H1 (cell line): ENCODE measurements at regions not wholly inside any gene's neighbourhood (a gene's known extent, or its start where the extent isn't known, plus 50 kb on each side); places are given as distances from the start of the nearest gene placed in this dataset.

ENCODE experiments used
- CTCF ChIA-PET: fragments of 300-600 bp; sonication (Branson Sonifier 250); formaldehyde crosslinking; loops from one replicate; lab custom pipeline; 2021; ENCODE audit not compliant: partially characterized antibody; lab: Charles Lee
- POLR2A ChIA-PET: fragments of 300-600 bp; sonication (Branson Sonifier 250); formaldehyde crosslinking; loops from one replicate; lab custom pipeline; 2021; ENCODE audit warnings: inconsistent platforms; ENCODE audit not compliant: partially characterized antibody; lab: Charles Lee
- DNase-seq, 2 experiments: peaks; one replicate each; pipeline versions ENCODE4 v3.0.0 to v3.0.0-alpha.2; 2010 to 2022; ENCODE audit warnings: low spot score in 2 of 2, low read depth in 1 of 2, mixed read lengths in 1 of 2
- FAIRE-seq: peaks from 2 replicates; lab custom pipeline; 2011; peaks lifted over from hg19 to GRCh38; lab: Jason Lieb, UNC
- H2AFZ ChIP-seq: 2 replicates; pipeline ENCODE4 v1.8.1; 2012; ENCODE audit warnings: low read length, inconsistent platforms
- H2AK5ac ChIP-seq: 2 replicates; pipeline ENCODE4 v1.6.1; 2013; ENCODE audit warnings: low read depth, low read length
- H2BK120ac ChIP-seq: replicated peaks from 2 replicates; pipeline ENCODE3; 2013; ENCODE audit warnings: low read depth, low read length, inconsistent platforms
- H2BK12ac ChIP-seq: 2 replicates; pipeline ENCODE4 v1.6.1; 2013; ENCODE audit warnings: low read depth, low read length
- H2BK15ac ChIP-seq: 2 replicates; pipeline ENCODE4 v1.6.1; 2013; ENCODE audit warnings: low read length
- H2BK20ac ChIP-seq: 2 replicates; pipeline ENCODE4 v1.6.1; 2013; ENCODE audit warnings: low read length
- H2BK5ac ChIP-seq: 2 replicates; pipeline ENCODE4 v1.6.1; 2013; ENCODE audit warnings: low read depth, low read length
- H3K14ac ChIP-seq: 2 replicates; pipeline ENCODE4 v1.6.1; 2013; ENCODE audit warnings: inconsistent platforms; ENCODE audit not compliant: insufficient read length
- H3K18ac ChIP-seq: 2 replicates; pipeline ENCODE4 v1.6.1; 2013; ENCODE audit warnings: low read length; ENCODE audit errors: extremely low read depth
- H3K23ac ChIP-seq: 2 replicates; pipeline ENCODE4 v1.6.1; 2013; ENCODE audit warnings: inconsistent platforms; ENCODE audit not compliant: insufficient read length
- H3K23me2 ChIP-seq: 2 replicates; pipeline ENCODE4 v1.6.1; 2013; ENCODE audit warnings: low read depth, low read length
- H3K27ac ChIP-seq: 2 replicates; pipeline ENCODE4 v1.6.1; 2011; ENCODE audit warnings: low read depth, low read length, inconsistent platforms
- H3K27me3 ChIP-seq, 4 experiments: replicated peaks in 1 of 4; 1 replicate in 1 of 4; 2 replicates in 3 of 4; pipeline versions ENCODE4 v1.6.1 to v1.8.1; 2011 to 2013; ENCODE audit warnings: low read length in 3 of 4, mild to moderate bottlenecking in 3 of 4, inconsistent platforms in 2 of 4, mixed read lengths in 2 of 4, moderate library complexity in 1 of 4; ENCODE audit not compliant: control insufficient read depth in 3 of 4, insufficient read depth in 3 of 4; ENCODE audit errors: extremely low read depth in 1 of 4
- H3K36me3 ChIP-seq, 4 experiments: 2 replicates each; pipeline versions ENCODE4 v1.6.1 to v1.8.1; 2011 to 2013; ENCODE audit warnings: mild to moderate bottlenecking in 4 of 4, low read length in 3 of 4, moderate library complexity in 2 of 4, control low read depth in 1 of 4, inconsistent platforms in 1 of 4; ENCODE audit not compliant: insufficient read depth in 4 of 4, control insufficient read depth in 2 of 4
- H3K4ac ChIP-seq: replicated peaks from 2 replicates; pipeline ENCODE3; 2013; ENCODE audit warnings: low read length, low read depth, mixed read lengths, inconsistent platforms; ENCODE audit not compliant: insufficient read length
- H3K4me1 ChIP-seq, 4 experiments: replicated peaks in 1 of 4; 1 replicate in 1 of 4; 2 replicates in 3 of 4; pipeline versions ENCODE4 v1.6.1 to v1.8.1; 2011 to 2013; ENCODE audit warnings: low read length in 3 of 4, inconsistent platforms in 2 of 4, mixed read lengths in 1 of 4; ENCODE audit not compliant: insufficient read depth in 4 of 4, control insufficient read depth in 3 of 4
- H3K4me2 ChIP-seq, 2 experiments: 2 replicates each; pipeline versions ENCODE4 v1.6.1 to v1.8.1; 2011 to 2013; ENCODE audit warnings: low read depth in 2 of 2, low read length in 2 of 2, control low read depth in 1 of 2, inconsistent platforms in 1 of 2, mild to moderate bottlenecking in 1 of 2; ENCODE audit not compliant: insufficient read depth in 1 of 2
- H3K4me3 ChIP-seq, 4 experiments: fragments of 200-600, 300-600 bp in 1 of 4; sonication (generic), shearing (Covaris generic), sonication (Bioruptor Twin) in 1 of 4; 2 replicates each; pipeline versions ENCODE4 v1.5.1 to v1.8.1; 2011 to 2016; ENCODE audit warnings: low read length in 4 of 4, low read depth in 3 of 4, control low read depth in 2 of 4, inconsistent platforms in 2 of 4, mild to moderate bottlenecking in 2 of 4, mixed read lengths in 1 of 4, moderate library complexity in 1 of 4; ENCODE audit not compliant: insufficient read depth in 2 of 4; ENCODE audit errors: extremely low read depth in 1 of 4
- H3K56ac ChIP-seq: replicated peaks from 2 replicates; pipeline ENCODE3; 2013; ENCODE audit warnings: low read depth, mild to moderate bottlenecking, mixed read lengths, low read length, inconsistent platforms; ENCODE audit not compliant: insufficient read length
- H3K79me1 ChIP-seq: 2 replicates; pipeline ENCODE4 v1.6.1; 2013; ENCODE audit warnings: low read depth, low read length, control low read depth
- H3K79me2 ChIP-seq, 2 experiments: 2 replicates each; pipeline versions ENCODE4 v1.6.1 to v1.8.1; 2012 to 2013; ENCODE audit warnings: low read length in 2 of 2, mild to moderate bottlenecking in 2 of 2, inconsistent platforms in 1 of 2; ENCODE audit not compliant: insufficient read depth in 2 of 2, control insufficient read depth in 1 of 2
- H3K9ac ChIP-seq, 4 experiments: replicated peaks in 1 of 4; 1 replicate in 1 of 4; 2 replicates in 3 of 4; pipeline versions ENCODE4 v1.6.1 to v1.8.1; 2011 to 2013; ENCODE audit warnings: low read depth in 3 of 4, low read length in 3 of 4, control low read depth in 2 of 4, mild to moderate bottlenecking in 2 of 4, moderate library complexity in 2 of 4, inconsistent platforms in 1 of 4; ENCODE audit errors: extremely low read depth in 1 of 4
- H3K9me3 ChIP-seq, 2 experiments: 2 replicates each; pipeline versions ENCODE4 v1.6.1 to v1.8.1; 2012 to 2013; ENCODE audit warnings: mild to moderate bottlenecking in 2 of 2, moderate library complexity in 2 of 2, control low read depth in 1 of 2, inconsistent platforms in 1 of 2, low read depth in 1 of 2, low read length in 1 of 2, mixed read lengths in 1 of 2; ENCODE audit not compliant: insufficient read depth in 2 of 2
- H4K20me1 ChIP-seq, 2 experiments: replicated peaks in 1 of 2; 2 replicates each; pipeline versions ENCODE3 to v1.8.1; 2011 to 2013; ENCODE audit warnings: inconsistent platforms in 2 of 2, low read length in 2 of 2, mild to moderate bottlenecking in 1 of 2; ENCODE audit not compliant: insufficient read depth in 2 of 2, control insufficient read depth in 1 of 2
- H4K5ac ChIP-seq: 2 replicates; pipeline ENCODE4 v1.6.1; 2013; ENCODE audit warnings: low read length, low read depth, mixed read lengths, inconsistent platforms; ENCODE audit not compliant: insufficient read length
- H4K8ac ChIP-seq: 2 replicates; pipeline ENCODE4 v1.8.0; 2013; ENCODE audit warnings: mild to moderate bottlenecking, moderate library complexity, low read length, inconsistent platforms; ENCODE audit not compliant: insufficient read depth; ENCODE audit errors: extremely low read depth
- H4K91ac ChIP-seq: replicated peaks from 2 replicates; pipeline ENCODE3; 2013; ENCODE audit warnings: low read length, mixed read lengths, inconsistent platforms; ENCODE audit not compliant: insufficient read length
- BACH1 ChIP-seq: IDR thresholded peaks from 2 replicates; pipeline ENCODE4 v1.6.1; 2012; ENCODE audit warnings: low read length, improper control_type of control experiment
- MAFK ChIP-seq: IDR thresholded peaks from 2 replicates; pipeline ENCODE4 v1.6.1; 2012; ENCODE audit warnings: low read depth, mild to moderate bottlenecking, improper control_type of control experiment, low read length
- SP1 ChIP-seq: IDR thresholded peaks from 2 replicates; pipeline ENCODE4 v1.6.1; 2011; ENCODE audit warnings: low read depth, low read length
- WGBS, 2 experiments: shearing (Covaris generic) in 1 of 2; methylation state at CpG; one replicate each; pipeline versions ENCODE4 v1.1.6 to v1.1.7; 2013 to 2015; ENCODE audit warnings: low lambda C conversion rate in 2 of 2, mixed read lengths in 2 of 2, inconsistent platforms in 1 of 2, low coverage in 1 of 2, missing lambda C conversion rate in 1 of 2; ENCODE audit not compliant: insufficient replicate concordance in 2 of 2, insufficient coverage in 1 of 2, insufficient read length in 1 of 2; ENCODE audit errors: extremely low coverage in 1 of 2, missing lambda C conversion rate in 1 of 2; 5-methylcytosine and 5-hydroxymethylcytosine counted together

- 95% methylated on average over 1 of the region's 1 CpG; no CpG with 5 or more reads in 1 of the 2 experiments for WGBS, 2 experiments
- Histone ChIP-seq H2BK12ac (no peak overlapping the region), H3K14ac (no peak overlapping the region), H4K8ac (no peak overlapping the region), H2BK120ac (no peak overlapping the region), H3K9ac (no peak overlapping the region), H3K23me2 (no peaks in the 10 kb centered on the region), H3K27ac (no peak overlapping the region), H3K4ac (no peak overlapping the region), H2BK5ac (no peak overlapping the region), H3K23ac (no peak overlapping the region), H2BK15ac (no peak overlapping the region), H3K27me3 (no peaks in the 10 kb centered on the region), H4K5ac (no peak overlapping the region), H3K79me1 (no peaks in the 10 kb centered on the region), H3K4me3 (no peak overlapping the region), H2BK20ac (no peak overlapping the region), H3K4me1 (no peaks in the 10 kb centered on the region), H3K9me3 (peaks cover 3 to 8% of the 10 kb centered on the region in 2 experiments; a peak in 2 of 4 replicates), H4K20me1 (no peaks in the 10 kb centered on the region), H3K36me3 (peaks cover 0 to 2% (median 0%) of the 10 kb centered on the region in 4 experiments; a peak in 1 of 8 replicates), H3K56ac (no peak overlapping the region), H2AFZ (peak overlapping the region; percentile 15; the same call in 1 of the 2 replicates), H3K18ac (no peak overlapping the region), H2AK5ac (no peak overlapping the region), H3K4me2 (no peak overlapping the region), H3K79me2 (no peaks in the 10 kb centered on the region), H4K91ac (no peak overlapping the region)
- TF ChIP-seq SP1: no peak
- TF ChIP-seq BACH1: 0 out of 2 replicates have a peak, but pooled peaks have one; percentile 20
- peak; percentile 47; the same call in 1 of the 2 replicates for TF ChIP-seq MAFK
- DNase-seq (no peak), FAIRE-seq (no peak)
- ChIA-PET CTCF (interaction anchor here (0.6 to 1.4 kb wide), 3 partner anchors 20 to 434 kb away, joined by 3 to 6 read pairs (median 3); no protein-coding TSS in a partner anchor), POLR2A (no interaction called here)
Measured at GRCh38 chr21:20774737-20775136, 223.5 kb upstream of the NCAM2 start.
